Osteoblast (primary cell): ENCODE measurements at regions not wholly inside any gene's neighbourhood (a gene's known extent, or its start where the extent isn't known, plus 50 kb on each side); places are given as distances from the start of the nearest gene placed in this dataset.

Experiments
- DNase-seq: peaks from one replicate; pipeline ENCODE4 v3.0.0; 2011; ENCODE audit warnings: low spot score, mixed read lengths; ENCODE audit not compliant: insufficient read length; ENCODE audit errors: missing footprints
- H2AFZ ChIP-seq: 2 replicates; pipeline ENCODE4 v1.6.0; 2011; ENCODE audit warnings: mild to moderate bottlenecking, low read length
- H3K27ac ChIP-seq: 2 replicates; pipeline ENCODE4 v1.5.1; 2011; ENCODE audit warnings: mild to moderate bottlenecking, low read depth, low read length, moderate library complexity
- H3K27me3 ChIP-seq: 2 replicates; pipeline ENCODE4 v1.6.0; 2012; ENCODE audit warnings: mild to moderate bottlenecking, control low read depth, inconsistent platforms, low read length, moderate library complexity; ENCODE audit not compliant: insufficient read depth
- H3K36me3 ChIP-seq: 2 replicates; pipeline ENCODE4 v1.5.1; 2011; ENCODE audit warnings: mild to moderate bottlenecking, low read length, control low read depth, moderate library complexity; ENCODE audit not compliant: insufficient read depth
- H3K4me1 ChIP-seq: 2 replicates; pipeline ENCODE4 v1.5.1; 2011; ENCODE audit warnings: mild to moderate bottlenecking, low read length, control low read depth, moderate library complexity; ENCODE audit not compliant: insufficient read depth
- H3K4me2 ChIP-seq: 2 replicates; pipeline ENCODE4 v1.6.0; 2011; ENCODE audit warnings: mild to moderate bottlenecking, low read length; ENCODE audit not compliant: insufficient read depth
- H3K4me3 ChIP-seq: fragments of 200-600 bp; sonication (generic); 3 replicates; pipeline ENCODE4 v1.5.1; 2012; ENCODE audit warnings: mild to moderate bottlenecking, low read length, inconsistent platforms; ENCODE audit not compliant: insufficient read depth
- H3K79me2 ChIP-seq: 2 replicates; pipeline ENCODE4 v1.6.0; 2012; ENCODE audit warnings: mild to moderate bottlenecking, low read length, control low read depth, inconsistent platforms; ENCODE audit not compliant: insufficient read depth
- H3K9me3 ChIP-seq: 2 replicates; pipeline ENCODE4 v1.5.1; 2011; ENCODE audit warnings: low read depth, low read length, control low read depth
- H4K20me1 ChIP-seq: 2 replicates; pipeline ENCODE4 v1.6.0; 2012; ENCODE audit warnings: mild to moderate bottlenecking, low read length, control low read depth; ENCODE audit not compliant: insufficient read depth
- CTCF ChIP-seq: IDR thresholded peaks from 2 replicates; pipeline ENCODE4 v1.5.1; 2011; ENCODE audit warnings: mild to moderate bottlenecking, low read depth, low read length, moderate library complexity; ENCODE audit errors: extremely low read depth

GRCh38 chr12:103138538-103138937 lies 181.1 kb downstream of the ASCL1 start:
- H3K27ac ChIP-seq, result no peak overlapping the region
- H3K9me3 ChIP-seq, result no peaks in the 10 kb centered on the region
- DNase-seq, result no peak
- no peaks in the 10 kb centered on the region for H3K79me2 ChIP-seq
- H2AFZ ChIP-seq, result no peak overlapping the region
- no peak for TF ChIP-seq CTCF
- no peaks in the 10 kb centered on the region for H4K20me1 ChIP-seq
- no peak overlapping the region for H3K4me2 ChIP-seq
- no peak overlapping the region for H3K4me3 ChIP-seq
- H3K36me3 ChIP-seq, result no peaks in the 10 kb centered on the region
- H3K27me3 ChIP-seq, result no peaks in the 10 kb centered on the region
- H3K4me1 ChIP-seq, result no peaks in the 10 kb centered on the region

DNA sequence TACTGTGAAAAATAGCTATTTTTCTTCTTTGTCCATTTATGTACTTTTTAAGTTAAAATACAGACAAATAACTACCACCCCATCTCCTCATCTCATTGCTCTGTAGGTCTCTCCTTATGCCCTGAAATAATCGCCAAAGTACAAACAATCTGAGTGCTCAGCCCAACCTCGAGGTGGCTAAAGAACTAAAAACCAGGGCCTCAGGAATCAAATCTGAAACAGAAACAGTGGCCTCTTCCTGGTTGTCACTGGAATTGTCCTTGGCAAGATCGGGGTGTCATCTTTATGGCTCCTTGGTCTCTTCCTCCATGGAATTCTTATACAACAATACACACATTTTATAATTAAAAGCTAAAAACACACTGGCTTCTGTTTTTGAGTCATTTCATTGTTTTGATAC lies 182.4 kb downstream of the ASCL1 start:
- no peak for DNase-seq
- no peaks in the 10 kb centered on the region for H3K27me3 ChIP-seq
- no peak overlapping the region for H3K4me3 ChIP-seq
- no peak overlapping the region for H3K4me2 ChIP-seq
- H3K4me1 ChIP-seq, result no peaks in the 10 kb centered on the region
- H3K27ac ChIP-seq, result no peak overlapping the region
- H4K20me1 ChIP-seq, result no peaks in the 10 kb centered on the region
- no peak overlapping the region for H2AFZ ChIP-seq
- no peak for TF ChIP-seq CTCF
- H3K9me3 ChIP-seq, result no peaks in the 10 kb centered on the region
- H3K36me3 ChIP-seq, result no peaks in the 10 kb centered on the region
- H3K79me2 ChIP-seq, result no peaks in the 10 kb centered on the region

DNA sequence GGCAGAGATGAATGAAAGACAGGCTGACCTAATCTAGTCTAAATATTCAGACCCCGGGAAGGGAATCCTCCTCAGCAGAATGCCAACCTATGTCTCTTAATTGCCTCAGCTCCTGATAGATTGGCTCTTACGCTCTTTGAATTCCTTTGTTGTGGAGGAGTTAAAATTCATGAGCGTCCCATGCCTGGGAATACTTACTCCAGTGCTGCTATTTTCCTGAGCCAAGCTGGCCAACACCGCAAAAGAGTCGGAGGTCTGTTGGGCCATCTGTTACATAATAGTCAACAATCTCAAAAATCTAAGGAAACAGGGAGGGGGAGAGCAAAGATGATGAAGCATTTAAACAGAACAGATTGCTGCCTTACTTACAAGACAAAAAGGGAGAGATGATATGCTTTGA lies 182.8 kb downstream of the ASCL1 start:
- TF ChIP-seq CTCF, result no peak

GRCh38 chr12:103144278-103144677 lies 186.8 kb downstream of the ASCL1 start:
- TF ChIP-seq CTCF, result no peak

More for the DNA sequence above, 182.8 kb downstream of the ASCL1 start:
- Histone ChIP-seq H3K27ac (no peak overlapping the region), H4K20me1 (no peaks in the 10 kb centered on the region), H3K79me2 (no peaks in the 10 kb centered on the region), H3K4me3 (no peak overlapping the region), H2AFZ (no peak overlapping the region), H3K27me3 (no peaks in the 10 kb centered on the region), H3K36me3 (no peaks in the 10 kb centered on the region), H3K4me1 (no peaks in the 10 kb centered on the region), H3K9me3 (no peaks in the 10 kb centered on the region), H3K4me2 (no peak overlapping the region)
- no peak for DNase-seq

More at GRCh38 chr12:103144278-103144677, 186.8 kb downstream of the ASCL1 start:
- no peaks in the 10 kb centered on the region for H3K36me3 ChIP-seq
- H3K79me2 ChIP-seq, result no peaks in the 10 kb centered on the region
- H2AFZ ChIP-seq, result no peak overlapping the region
- H3K27ac ChIP-seq, result no peak overlapping the region
- H3K9me3 ChIP-seq, result no peaks in the 10 kb centered on the region
- H4K20me1 ChIP-seq, result no peaks in the 10 kb centered on the region
- H3K4me3 ChIP-seq, result no peak overlapping the region
- no peaks in the 10 kb centered on the region for H3K4me1 ChIP-seq
- DNase-seq, result no peak
- no peaks in the 10 kb centered on the region for H3K27me3 ChIP-seq
- no peak overlapping the region for H3K4me2 ChIP-seq
